Stimulated activated memory B cell treated with anti-CD40 and anti-IgM and Interleukin-4, amounts not matched to agents 10 μg/mL and 1 μg/mL and 100 μg/mL, for 72 hours (primary cell): ENCODE measurements at regions not wholly inside any gene's neighbourhood (a gene's known extent, or its start where the extent isn't known, plus 50 kb on each side); places are given as distances from the start of the nearest gene placed in this dataset.
"Not testable (repeated sequence)": the region's sequence is repeated elsewhere in the genome, so short reads cannot be mapped to it uniquely, and the experiment has no call there.

Experiments
- ATAC-seq: fragments of 150-1000 bp; cut with Tn5 transposase; 2 replicates; pipeline ENCODE4 v1.10.0; 2021
- H3K27ac Mint-ChIP-seq: one replicate; pipeline ENCODE4 v1.8.0; 2022; ENCODE audit warnings: mild to moderate bottlenecking, mixed read lengths
- H3K27me3 Mint-ChIP-seq: one replicate; pipeline ENCODE4 v1.8.0; 2022; ENCODE audit warnings: mixed read lengths
- H3K36me3 Mint-ChIP-seq: one replicate; pipeline ENCODE4 v1.8.0; 2022; ENCODE audit warnings: mixed read lengths
- H3K4me1 Mint-ChIP-seq: one replicate; pipeline ENCODE4 v1.8.0; 2022; ENCODE audit warnings: mixed read lengths
- H3K4me3 Mint-ChIP-seq: one replicate; pipeline ENCODE4 v1.8.0; 2022; ENCODE audit warnings: mild to moderate bottlenecking, moderate library complexity, mixed read lengths
- H3K9me3 Mint-ChIP-seq: one replicate; pipeline ENCODE4 v1.8.0; 2022; ENCODE audit warnings: mixed read lengths

- ATAC-seq, H3K27me3 Mint-ChIP-seq, H3K4me3 Mint-ChIP-seq, H3K4me1 Mint-ChIP-seq, H3K9me3 Mint-ChIP-seq, H3K27ac Mint-ChIP-seq: not testable (repeated sequence)
- H3K36me3 Mint-ChIP-seq, result peaks cover 13% of the 10 kb centered on the region
Measured at GRCh38 chr12:9428856-9429255, 178.9 kb downstream of the KLRB1 start.

GRCh38 chr12:9425429-9425828, 182.3 kb downstream of the KLRB1 start:
- H3K36me3 Mint-ChIP-seq, result peaks cover 13% of the 10 kb centered on the region
- not testable (repeated sequence) for H3K4me1 Mint-ChIP-seq, H3K4me3 Mint-ChIP-seq, H3K9me3 Mint-ChIP-seq, H3K27me3 Mint-ChIP-seq, H3K27ac Mint-ChIP-seq, ATAC-seq

- not testable (repeated sequence) for H3K9me3 Mint-ChIP-seq, H3K4me1 Mint-ChIP-seq, H3K4me3 Mint-ChIP-seq, H3K27me3 Mint-ChIP-seq, ATAC-seq, H3K27ac Mint-ChIP-seq
- H3K36me3 Mint-ChIP-seq, result peaks cover 13% of the 10 kb centered on the region
Measured at GRCh38 chr12:9424175-9424740, 183.5 kb downstream of the KLRB1 start.

GRCh38 chr12:9422689-9423088, 185.0 kb downstream of the KLRB1 start:
- H3K27ac Mint-ChIP-seq, result peak overlapping the region; percentile 64
- peaks cover 19% of the 10 kb centered on the region for H3K36me3 Mint-ChIP-seq
- H3K9me3 Mint-ChIP-seq, H3K4me3 Mint-ChIP-seq, H3K27me3 Mint-ChIP-seq, H3K4me1 Mint-ChIP-seq, ATAC-seq: not testable (repeated sequence)

GRCh38 chr12:9421520-9422086, 186.1 kb downstream of the KLRB1 start:
- ATAC-seq, result peak; percentile 79

GRCh38 chr12:9420817-9421519, 186.7 kb downstream of the KLRB1 start:
- H3K27me3 Mint-ChIP-seq, ATAC-seq, H3K4me1 Mint-ChIP-seq, H3K4me3 Mint-ChIP-seq, H3K9me3 Mint-ChIP-seq: not testable (repeated sequence)
- Mint-ChIP-seq H3K36me3 (peaks cover 12% of the 10 kb centered on the region), H3K27ac (peak overlapping the region; percentile 64)

More at GRCh38 chr12:9421520-9422086, 186.1 kb downstream of the KLRB1 start:
- H3K9me3 Mint-ChIP-seq, H3K4me3 Mint-ChIP-seq, H3K27me3 Mint-ChIP-seq, H3K4me1 Mint-ChIP-seq: not testable (repeated sequence)
- Mint-ChIP-seq H3K27ac (peak overlapping the region; percentile 64), H3K36me3 (peaks cover 18% of the 10 kb centered on the region)

- H3K27ac Mint-ChIP-seq, H3K27me3 Mint-ChIP-seq, H3K4me1 Mint-ChIP-seq, H3K4me3 Mint-ChIP-seq, H3K36me3 Mint-ChIP-seq, H3K9me3 Mint-ChIP-seq, ATAC-seq: not testable (repeated sequence)
Measured at GRCh38 chr12:9418669-9419041, 189.1 kb downstream of the KLRB1 start.

GRCh38 chr12:9417947-9418668, 189.6 kb downstream of the KLRB1 start:
- H3K9me3 Mint-ChIP-seq, H3K27ac Mint-ChIP-seq, ATAC-seq, H3K27me3 Mint-ChIP-seq, H3K4me3 Mint-ChIP-seq, H3K4me1 Mint-ChIP-seq, H3K36me3 Mint-ChIP-seq: not testable (repeated sequence)

- H3K4me3 Mint-ChIP-seq, H3K27me3 Mint-ChIP-seq, ATAC-seq, H3K9me3 Mint-ChIP-seq, H3K27ac Mint-ChIP-seq, H3K36me3 Mint-ChIP-seq: not testable (repeated sequence)
- H3K4me1 Mint-ChIP-seq, result peaks cover 10% of the 10 kb centered on the region
Measured at GRCh38 chr12:9417341-9417740, 190.4 kb downstream of the KLRB1 start.

- not testable (repeated sequence) for H3K9me3 Mint-ChIP-seq, H3K36me3 Mint-ChIP-seq, H3K27ac Mint-ChIP-seq, ATAC-seq, H3K27me3 Mint-ChIP-seq, H3K4me3 Mint-ChIP-seq
- peaks cover 18% of the 10 kb centered on the region for H3K4me1 Mint-ChIP-seq
Measured at GRCh38 chr12:9416346-9416745, 191.4 kb downstream of the KLRB1 start.

GRCh38 chr12:9415898-9416297, 191.8 kb downstream of the KLRB1 start:
- H3K27me3 Mint-ChIP-seq, ATAC-seq, H3K4me3 Mint-ChIP-seq, H3K9me3 Mint-ChIP-seq, H3K36me3 Mint-ChIP-seq, H3K27ac Mint-ChIP-seq: not testable (repeated sequence)
- H3K4me1 Mint-ChIP-seq, result peaks cover 17% of the 10 kb centered on the region

- not testable (repeated sequence) for H3K27ac Mint-ChIP-seq, ATAC-seq, H3K4me3 Mint-ChIP-seq, H3K36me3 Mint-ChIP-seq, H3K9me3 Mint-ChIP-seq, H3K27me3 Mint-ChIP-seq
- peaks cover 17% of the 10 kb centered on the region for H3K4me1 Mint-ChIP-seq
Measured at GRCh38 chr12:9413862-9414261, 193.9 kb downstream of the KLRB1 start.

- H3K4me3 Mint-ChIP-seq, ATAC-seq, H3K27me3 Mint-ChIP-seq, H3K9me3 Mint-ChIP-seq, H3K36me3 Mint-ChIP-seq: not testable (repeated sequence)
- peak overlapping the region; percentile 67 for H3K27ac Mint-ChIP-seq
- peaks cover 17% of the 10 kb centered on the region for H3K4me1 Mint-ChIP-seq
Measured at GRCh38 chr12:9412459-9412858, 195.3 kb downstream of the KLRB1 start.

GRCh38 chr12:9411616-9412268, 196.0 kb downstream of the KLRB1 start:
- H3K4me3 Mint-ChIP-seq, result peak overlapping the region; percentile 1

GRCh38 chr12:9407425-9407748, 199.2 kb upstream of the PZP start:
- not testable (repeated sequence) for H3K9me3 Mint-ChIP-seq, H3K27me3 Mint-ChIP-seq, H3K36me3 Mint-ChIP-seq, H3K4me3 Mint-ChIP-seq, ATAC-seq, H3K27ac Mint-ChIP-seq
- peaks cover 12% of the 10 kb centered on the region for H3K4me1 Mint-ChIP-seq

More at GRCh38 chr12:9411616-9412268, 196.0 kb downstream of the KLRB1 start:
- H3K9me3 Mint-ChIP-seq, H3K27me3 Mint-ChIP-seq, H3K36me3 Mint-ChIP-seq: not testable (repeated sequence)
- ATAC-seq, result peak; percentile 75
- peaks cover 17% of the 10 kb centered on the region for H3K4me1 Mint-ChIP-seq
- H3K27ac Mint-ChIP-seq, result peak overlapping the region; percentile 67
